ENCODE measurements at regions not wholly inside any gene's neighbourhood (a gene's known extent, or its start where the extent isn't known, plus 50 kb on each side); places are given as distances from the start of the nearest gene placed in this dataset.

- H3K36me3 ChIP-seq: no peaks in the 10 kb centered on the region
- no peak for DNase-seq (ENCODE audit: low spot score)
- H3K4me1 ChIP-seq (replicated peaks): no peaks in the 10 kb centered on the region
- no peaks in the 10 kb centered on the region for H3K9me3 ChIP-seq
- no peak overlapping the region for H3K27ac ChIP-seq
- intact Hi-C loops (cut with DNase I): no loop called here
- no peaks in the 10 kb centered on the region for H3K27me3 ChIP-seq (replicated peaks; ENCODE audit: insufficient read depth)
- TF ChIP-seq POLR2AphosphoS5 (IDR thresholded peaks at IDR 0.05) (no peak), CTCF (IDR thresholded peaks at IDR 0.05) (no peak), POLR2A (IDR thresholded peaks at IDR 0.05) (no peak)
- no peak overlapping the region for H3K4me3 ChIP-seq
- WGBS: 51% methylated on average over 4 of the region's 4 CpGs
These were observed 565.4 kb upstream of the AUTS2 start for GRCh38 chr7:69032848-69033247.

- Histone ChIP-seq H3K27ac (no peak overlapping the region), H3K4me3 (no peak overlapping the region), H3K36me3 (no peaks in the 10 kb centered on the region), H3K9me3 (no peaks in the 10 kb centered on the region), H3K4me1 (replicated peaks) (no peaks in the 10 kb centered on the region), H3K27me3 (replicated peaks; ENCODE audit: insufficient read depth) (no peaks in the 10 kb centered on the region)
- no peak for DNase-seq (ENCODE audit: low spot score)
- TF ChIP-seq POLR2AphosphoS5 (IDR thresholded peaks at IDR 0.05) (no peak), POLR2A (IDR thresholded peaks at IDR 0.05) (no peak), CTCF (IDR thresholded peaks at IDR 0.05) (no peak)
- intact Hi-C loops (cut with DNase I): no loop called here
- WGBS: 85% methylated on average over 7 of the region's 7 CpGs
These were observed 562.4 kb upstream of the AUTS2 start for GRCh38 chr7:69035826-69036225.

DNA sequence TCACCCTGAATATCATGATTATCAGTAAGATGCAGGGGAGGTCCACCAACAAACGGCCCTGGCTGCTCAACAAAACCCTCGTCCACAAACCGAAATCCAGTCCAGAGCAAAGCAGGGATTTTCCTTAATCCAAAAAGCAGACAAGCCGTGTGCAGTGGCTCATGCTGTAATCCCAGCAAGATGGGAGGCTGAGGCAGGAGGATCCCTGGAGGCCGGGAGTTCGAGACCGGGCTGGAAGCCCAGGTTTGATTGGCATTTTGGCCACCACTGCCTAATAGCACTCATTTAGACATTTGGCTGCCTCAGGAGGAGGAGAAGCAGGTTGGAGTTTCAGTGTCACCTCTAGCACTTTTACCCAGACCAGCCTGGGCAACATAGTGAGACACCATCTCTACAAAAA is 562.0 kb upstream of the AUTS2 start:
- TF ChIP-seq CTCF (IDR thresholded peaks at IDR 0.05) (no peak), POLR2AphosphoS5 (IDR thresholded peaks at IDR 0.05) (no peak), POLR2A (IDR thresholded peaks at IDR 0.05) (no peak)
- 81% methylated on average over 7 of the region's 7 CpGs for WGBS
- DNase-seq (ENCODE audit: low spot score): no peak
- Histone ChIP-seq H3K4me3 (no peak overlapping the region), H3K27ac (no peak overlapping the region), H3K36me3 (no peaks in the 10 kb centered on the region), H3K9me3 (no peaks in the 10 kb centered on the region), H3K27me3 (replicated peaks; ENCODE audit: insufficient read depth) (no peaks in the 10 kb centered on the region), H3K4me1 (replicated peaks) (no peaks in the 10 kb centered on the region)
- intact Hi-C loops (cut with DNase I): no loop called here

DNA sequence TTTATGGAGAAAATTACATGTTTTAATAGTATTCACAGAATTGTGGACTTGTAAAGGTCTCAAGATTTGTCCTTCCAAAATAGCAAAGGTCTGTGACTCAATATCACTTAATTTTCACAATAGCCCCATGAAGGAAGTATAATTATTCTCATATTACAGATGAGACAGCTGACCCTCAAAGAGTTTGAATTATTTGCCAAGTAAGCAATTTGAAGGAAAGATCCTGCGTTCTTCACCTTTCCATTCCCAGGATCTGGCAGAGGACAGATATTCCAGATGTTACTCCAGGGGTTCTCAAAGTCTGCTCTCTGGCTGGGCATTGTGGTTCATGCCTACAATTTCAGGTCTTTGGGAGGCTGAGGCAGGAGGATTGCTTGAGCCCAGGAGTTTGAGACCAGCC is 559.4 kb upstream of the AUTS2 start:
- intact Hi-C loops (cut with DNase I): no loop called here
- WGBS: 82% methylated on average over 1 of the region's 1 CpG
- Histone ChIP-seq H3K27ac (no peak overlapping the region), H3K36me3 (no peaks in the 10 kb centered on the region), H3K4me1 (replicated peaks) (no peaks in the 10 kb centered on the region), H3K9me3 (no peaks in the 10 kb centered on the region), H3K4me3 (no peak overlapping the region), H3K27me3 (replicated peaks; ENCODE audit: insufficient read depth) (no peaks in the 10 kb centered on the region)
- TF ChIP-seq CTCF (IDR thresholded peaks at IDR 0.05): no peak
- TF ChIP-seq POLR2AphosphoS5 (IDR thresholded peaks at IDR 0.05): no peak
- no peak for TF ChIP-seq POLR2A (IDR thresholded peaks at IDR 0.05)
- no peak for DNase-seq (ENCODE audit: low spot score)

GRCh38 chr7:69042138-69042537 is 556.1 kb upstream of the AUTS2 start:
- intact Hi-C loops (cut with DNase I): no loop called here

More at GRCh38 chr7:69042138-69042537, 556.1 kb upstream of the AUTS2 start:
- no peaks in the 10 kb centered on the region for H3K4me1 ChIP-seq (replicated peaks)
- no peak for DNase-seq (ENCODE audit: low spot score)
- no peak overlapping the region for H3K4me3 ChIP-seq
- 91% methylated on average over 2 of the region's 2 CpGs for WGBS
- no peak for TF ChIP-seq CTCF (IDR thresholded peaks at IDR 0.05)
- TF ChIP-seq POLR2A (IDR thresholded peaks at IDR 0.05): no peak
- TF ChIP-seq POLR2AphosphoS5 (IDR thresholded peaks at IDR 0.05): no peak
- H3K9me3 ChIP-seq: no peaks in the 10 kb centered on the region
- no peaks in the 10 kb centered on the region for H3K27me3 ChIP-seq (replicated peaks; ENCODE audit: insufficient read depth)
- H3K27ac ChIP-seq: no peak overlapping the region
- no peaks in the 10 kb centered on the region for H3K36me3 ChIP-seq
